ENCODE measurements at regions not wholly inside any gene's neighbourhood (a gene's known extent, or its start where the extent isn't known, plus 50 kb on each side); places are given as distances from the start of the nearest gene placed in this dataset.

GRCh38 chr4:171288816-171289432 lies 524.3 kb upstream of the GALNTL6 start:
- no peak for TF ChIP-seq CTCF (IDR thresholded peaks at IDR 0.05; ENCODE audit: low read depth, low read length, missing control alignments)
- no peak overlapping the region for H3K4me3 ChIP-seq (ENCODE audit: low read depth, low read length)
- no peak for DNase-seq (ENCODE audit: low read depth)

- H3K4me3 ChIP-seq (ENCODE audit: low read depth, low read length) = no peak overlapping the region
- no peak for DNase-seq (ENCODE audit: low read depth)
- no peak for TF ChIP-seq CTCF (IDR thresholded peaks at IDR 0.05; ENCODE audit: low read depth, low read length, missing control alignments)
Observed at GRCh38 chr4:171281359-171281758, 531.8 kb upstream of the GALNTL6 start.

GRCh38 chr4:171279131-171279530 lies 534.1 kb upstream of the GALNTL6 start:
- H3K4me3 ChIP-seq (ENCODE audit: low read depth, low read length) = no peak overlapping the region
- no peak for DNase-seq (ENCODE audit: low read depth)
- no peak for TF ChIP-seq CTCF (IDR thresholded peaks at IDR 0.05; ENCODE audit: low read depth, low read length, missing control alignments)

GRCh38 chr4:171266671-171267070 lies 546.5 kb upstream of the GALNTL6 start:
- TF ChIP-seq CTCF (IDR thresholded peaks at IDR 0.05; ENCODE audit: low read depth, low read length, missing control alignments) = no peak
- DNase-seq (ENCODE audit: low read depth) = no peak
- no peak overlapping the region for H3K4me3 ChIP-seq (ENCODE audit: low read depth, low read length)

GRCh38 chr4:171265190-171265818 lies 547.9 kb upstream of the GALNTL6 start:
- no peak for DNase-seq (ENCODE audit: low read depth)
- H3K4me3 ChIP-seq (ENCODE audit: low read depth, low read length) = no peak overlapping the region
- TF ChIP-seq CTCF (IDR thresholded peaks at IDR 0.05; ENCODE audit: low read depth, low read length, missing control alignments) = no peak

- TF ChIP-seq CTCF (IDR thresholded peaks at IDR 0.05; ENCODE audit: low read depth, low read length, missing control alignments) = no peak
- no peak overlapping the region for H3K4me3 ChIP-seq (ENCODE audit: low read depth, low read length)
- DNase-seq (ENCODE audit: low read depth) = no peak
Observed at GRCh38 chr4:171256223-171256622, 557.0 kb upstream of the GALNTL6 start.

- DNase-seq (ENCODE audit: low read depth) = no peak
- H3K4me3 ChIP-seq (ENCODE audit: low read depth, low read length) = no peak overlapping the region
- no peak for TF ChIP-seq CTCF (IDR thresholded peaks at IDR 0.05; ENCODE audit: low read depth, low read length, missing control alignments)
Observed at GRCh38 chr4:171246948-171247347, 566.3 kb upstream of the GALNTL6 start.
